Midbrain (tissue), 1 donor: ENCODE measurements at regions not wholly inside any gene's neighbourhood (a gene's known extent, or its start where the extent isn't known, plus 50 kb on each side); places are given as distances from the start of the nearest gene placed in this dataset.
"Not testable (repeated sequence)": the region's sequence is repeated elsewhere in the genome, so short reads cannot be mapped to it uniquely, and the experiment has no call there.

Experiments used
- DNase-seq: peaks from one replicate; lab custom pipeline; 2025; lab: John Stamatoyannopoulos, UW

GRCh38 chr12:118536306-118536906 lies 160.1 kb downstream of the SUDS3 start:
- DNase-seq: no peak

- no peak for DNase-seq
These were observed 161.1 kb downstream of the SUDS3 start for GRCh38 chr12:118537481-118537917.

- DNase-seq: no peak
These were observed 164.7 kb downstream of the SUDS3 start for GRCh38 chr12:118541071-118541470.

- no peak for DNase-seq
These were observed 165.6 kb downstream of the SUDS3 start for GRCh38 chr12:118541934-118542333.

- no peak for DNase-seq
These were observed 167.3 kb downstream of the SUDS3 start for GRCh38 chr12:118543651-118544050.

- no peak for DNase-seq
These were observed 168.2 kb downstream of the SUDS3 start for GRCh38 chr12:118544569-118544968.

GRCh38 chr12:118547606-118548005 lies 171.3 kb downstream of the SUDS3 start:
- DNase-seq: not testable (repeated sequence)

- DNase-seq: no peak
These were observed 172.6 kb downstream of the SUDS3 start for GRCh38 chr12:118548887-118549509.

GRCh38 chr12:118549510-118549980 lies 173.2 kb downstream of the SUDS3 start:
- no peak for DNase-seq

GRCh38 chr12:118553856-118554504 lies 177.6 kb downstream of the SUDS3 start:
- DNase-seq: no peak

GRCh38 chr12:118558941-118559340 lies 182.6 kb downstream of the SUDS3 start:
- DNase-seq: no peak

- no peak for DNase-seq
These were observed 184.4 kb downstream of the SUDS3 start for GRCh38 chr12:118560733-118561132.

- no peak for DNase-seq
These were observed 195.4 kb downstream of the SUDS3 start for GRCh38 chr12:118571730-118572129.

- DNase-seq: no peak
These were observed 197.9 kb downstream of the SUDS3 start for GRCh38 chr12:118574288-118574687.

- DNase-seq: no peak
These were observed 199.4 kb downstream of the SUDS3 start for GRCh38 chr12:118575730-118576129.

GRCh38 chr12:118581371-118581770 lies 205.0 kb downstream of the SUDS3 start:
- no peak for DNase-seq

GRCh38 chr12:118582863-118583262 lies 206.5 kb downstream of the SUDS3 start:
- no peak for DNase-seq

GRCh38 chr12:118586433-118586832 lies 210.1 kb downstream of the SUDS3 start:
- DNase-seq: no peak

GRCh38 chr12:118589162-118589561 lies 212.8 kb downstream of the SUDS3 start:
- no peak for DNase-seq

GRCh38 chr12:118590406-118591150 lies 214.2 kb downstream of the SUDS3 start:
- DNase-seq: no peak

- no peak for DNase-seq
These were observed 227.4 kb downstream of the SUDS3 start for GRCh38 chr12:118603610-118604361.

GRCh38 chr12:118606690-118607089 lies 230.3 kb downstream of the SUDS3 start:
- DNase-seq: no peak
